Neuronal stem cell (in vitro differentiated cells): ENCODE measurements at regions not wholly inside any gene's neighbourhood (a gene's known extent, or its start where the extent isn't known, plus 50 kb on each side); places are given as distances from the start of the nearest gene placed in this dataset.

Experiments used
- DNase-seq: peaks from one replicate; pipeline ENCODE4 v3.0.0-alpha.2; 2013; ENCODE audit warnings: low spot score
- H2AFZ ChIP-seq: one replicate; pipeline ENCODE4 v1.6.1; 2013; ENCODE audit warnings: mild to moderate bottlenecking, low read length, inconsistent platforms
- H2AK5ac ChIP-seq: 2 replicates; pipeline ENCODE4 v1.6.1; 2013; ENCODE audit warnings: low read depth, mild to moderate bottlenecking, inconsistent platforms, low read length, moderate library complexity, mixed read lengths
- H2BK120ac ChIP-seq: 2 replicates; pipeline ENCODE4 v1.6.1; 2013; ENCODE audit warnings: low read depth, mild to moderate bottlenecking, inconsistent platforms, low read length, moderate library complexity, mixed read lengths
- H2BK12ac ChIP-seq: one replicate; pipeline ENCODE4 v1.6.1; 2013; ENCODE audit warnings: low read length, inconsistent platforms
- H2BK15ac ChIP-seq: 2 replicates; pipeline ENCODE4 v1.6.1; 2013; ENCODE audit warnings: mild to moderate bottlenecking, low read length, inconsistent platforms, mixed read lengths
- H2BK5ac ChIP-seq: one replicate; pipeline ENCODE4 v1.6.1; 2013; ENCODE audit warnings: inconsistent platforms, mild to moderate bottlenecking, low read length, moderate library complexity
- H3K14ac ChIP-seq: one replicate; pipeline ENCODE4 v1.6.1; 2013; ENCODE audit warnings: low read length, inconsistent platforms
- H3K18ac ChIP-seq: 2 replicates; pipeline ENCODE4 v1.6.1; 2013; ENCODE audit warnings: low read length, inconsistent platforms
- H3K23ac ChIP-seq: 2 replicates; pipeline ENCODE4 v1.6.1; 2013; ENCODE audit warnings: low read depth, mild to moderate bottlenecking, mixed read lengths, low read length, inconsistent platforms; ENCODE audit not compliant: poor library complexity
- H3K27ac ChIP-seq: replicated peaks from 3 replicates; pipeline ENCODE4 v1.5.1; 2013; ENCODE audit warnings: low read length, inconsistent platforms
- H3K27me3 ChIP-seq, 3 experiments: 2 replicates each; pipeline ENCODE4 v1.6.1; 2013; ENCODE audit warnings: low read length in 3 of 3, mild to moderate bottlenecking in 2 of 3, inconsistent platforms in 1 of 3, low read depth in 1 of 3, mixed read lengths in 1 of 3, moderate library complexity in 1 of 3; ENCODE audit not compliant: control insufficient read depth in 3 of 3, insufficient read depth in 3 of 3
- H3K36me3 ChIP-seq, 2 donors: replicated peaks in 1 of 2; 2 replicates each; pipeline ENCODE4 v1.6.1; 2013; ENCODE audit warnings: low read length in 2 of 2; ENCODE audit not compliant: control insufficient read depth in 2 of 2, insufficient read depth in 2 of 2
- H3K4ac ChIP-seq: 2 replicates; pipeline ENCODE4 v1.6.1; 2013; ENCODE audit warnings: inconsistent platforms, mild to moderate bottlenecking, low read length, moderate library complexity
- H3K4me1 ChIP-seq, 2 donors: 1 replicate in 1 of 2; 2 replicates in 1 of 2; pipeline ENCODE4 v1.6.1; 2013; ENCODE audit warnings: low read length in 2 of 2, low read depth in 1 of 2; ENCODE audit not compliant: control insufficient read depth in 2 of 2, insufficient read depth in 1 of 2
- H3K4me2 ChIP-seq: one replicate; pipeline ENCODE4 v1.6.1; 2013; ENCODE audit warnings: mild to moderate bottlenecking, low read length, inconsistent platforms; ENCODE audit not compliant: insufficient read depth, poor library complexity, severe bottlenecking
- H3K4me3 ChIP-seq, 2 donors: 2 replicates each; pipeline ENCODE4 v1.5.1; 2013; ENCODE audit warnings: low read length in 2 of 2, mild to moderate bottlenecking in 2 of 2, inconsistent platforms in 1 of 2, moderate library complexity in 1 of 2
- H3K79me1 ChIP-seq: one replicate; pipeline ENCODE4 v1.6.1; 2013; ENCODE audit warnings: low read depth, mild to moderate bottlenecking, inconsistent platforms, low read length, moderate library complexity
- H3K9ac ChIP-seq: one replicate; pipeline ENCODE4 v1.6.1; 2013; ENCODE audit warnings: mild to moderate bottlenecking, low read depth, low read length, inconsistent platforms; ENCODE audit not compliant: poor library complexity
- H3K9me3 ChIP-seq, 2 donors: replicated peaks in 1 of 2; 2 replicates each; pipeline versions ENCODE3 to v1.6.1; 2013; ENCODE audit warnings: low read length in 2 of 2, mild to moderate bottlenecking in 2 of 2, inconsistent platforms in 1 of 2, low read depth in 1 of 2, mixed read lengths in 1 of 2, moderate library complexity in 1 of 2; ENCODE audit not compliant: control insufficient read depth in 2 of 2, insufficient read depth in 1 of 2
- H4K8ac ChIP-seq: one replicate; pipeline ENCODE4 v1.6.1; 2013; ENCODE audit warnings: low read depth, mild to moderate bottlenecking, inconsistent platforms, low read length, moderate library complexity
- H4K91ac ChIP-seq: one replicate; pipeline ENCODE4 v1.6.1; 2013; ENCODE audit warnings: low read length, low read depth, mild to moderate bottlenecking, inconsistent platforms; ENCODE audit not compliant: poor library complexity
- WGBS, 2 donors: extraction: QIAGEN DNeasy Blood & Tissue Kit; methylation state at CpG; one replicate each; pipeline ENCODE4 v1.1.7; 2013; ENCODE audit warnings: missing lambda C conversion rate in 2 of 2, mixed read lengths in 1 of 2; ENCODE audit not compliant: insufficient read length in 2 of 2, insufficient replicate concordance in 1 of 2; ENCODE audit errors: extremely low coverage in 2 of 2; 5-methylcytosine and 5-hydroxymethylcytosine counted together

DNA sequence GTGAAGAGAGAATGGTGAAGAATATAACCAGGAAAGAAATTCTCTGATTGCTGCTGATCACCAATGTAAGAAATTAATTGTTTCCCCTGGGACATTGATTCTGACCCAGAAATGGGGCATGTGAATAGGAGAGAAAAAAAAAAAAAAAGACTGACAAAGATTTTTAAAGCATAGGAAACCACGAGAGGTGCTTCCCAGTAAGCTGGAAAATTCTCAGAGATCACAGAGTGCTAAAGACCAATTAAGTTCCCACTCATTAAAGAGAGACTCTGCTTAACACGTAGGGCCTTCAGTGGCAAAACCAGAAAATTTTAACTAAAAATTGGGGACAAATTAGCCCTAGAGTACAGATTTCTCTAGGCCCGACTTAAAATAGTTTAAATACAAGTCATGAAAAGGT is 604.4 kb downstream of the ARAP2 start:
- no peak overlapping the region for H2BK12ac ChIP-seq
- H3K79me1 ChIP-seq: no peaks in the 10 kb centered on the region
- no peak overlapping the region for H3K4me2 ChIP-seq
- no peak overlapping the region for H3K9ac ChIP-seq
- H3K36me3 ChIP-seq: no peaks in the 10 kb centered on the region
- no peak overlapping the region for H2BK15ac ChIP-seq
- no peak overlapping the region for H3K4me3 ChIP-seq
- no peak overlapping the region for H3K27ac ChIP-seq
- no peak overlapping the region for H3K14ac ChIP-seq
- no peak overlapping the region for H2BK120ac ChIP-seq
- no peak overlapping the region for H2BK5ac ChIP-seq
- H3K4me1 ChIP-seq: no peaks in the 10 kb centered on the region
- H4K8ac ChIP-seq: no peak overlapping the region
- no peak overlapping the region for H3K4ac ChIP-seq
- no peak overlapping the region for H2AK5ac ChIP-seq
- WGBS, 2 donors: no CpG with 5 or more reads among the region's 3 CpGs
- H3K23ac ChIP-seq: no peak overlapping the region
- no peaks in the 10 kb centered on the region for H3K9me3 ChIP-seq
- no peak overlapping the region for H3K18ac ChIP-seq
- no peak for DNase-seq
- H3K27me3 ChIP-seq: no peaks in the 10 kb centered on the region
- H4K91ac ChIP-seq: no peak overlapping the region
- H2AFZ ChIP-seq: no peak overlapping the region

DNA sequence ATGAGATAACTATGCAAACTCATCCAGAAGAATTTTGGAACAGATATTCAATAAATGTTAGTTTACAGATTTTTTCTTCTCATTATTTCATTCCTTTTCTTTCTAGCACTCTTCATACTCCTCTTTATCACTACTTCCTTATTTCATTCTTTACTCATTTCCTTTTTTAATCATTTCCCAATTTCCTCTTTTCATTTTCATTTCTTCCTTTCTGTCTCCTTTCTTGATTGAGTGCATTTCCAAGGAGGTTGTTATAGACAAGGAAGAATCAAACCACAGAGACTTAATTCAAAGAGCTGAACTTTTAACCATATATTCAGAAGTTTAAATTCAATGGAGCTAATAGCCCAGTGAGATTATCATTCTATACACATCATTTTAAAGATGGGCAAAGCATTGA is 600.7 kb downstream of the ARAP2 start:
- H3K18ac ChIP-seq: no peak overlapping the region
- H4K8ac ChIP-seq: no peak overlapping the region
- no peak overlapping the region for H3K4me3 ChIP-seq
- no peaks in the 10 kb centered on the region for H3K4me1 ChIP-seq
- no peaks in the 10 kb centered on the region for H3K79me1 ChIP-seq
- H3K9me3 ChIP-seq: no peaks in the 10 kb centered on the region
- H3K4me2 ChIP-seq: no peak overlapping the region
- H4K91ac ChIP-seq: no peak overlapping the region
- H2BK15ac ChIP-seq: no peak overlapping the region
- no peak overlapping the region for H3K14ac ChIP-seq
- no peak overlapping the region for H2AFZ ChIP-seq
- no peak overlapping the region for H3K23ac ChIP-seq
- no peak for DNase-seq
- H2AK5ac ChIP-seq: no peak overlapping the region
- no peak overlapping the region for H3K9ac ChIP-seq
- no peaks in the 10 kb centered on the region for H3K36me3 ChIP-seq
- H2BK120ac ChIP-seq: no peak overlapping the region
- no peak overlapping the region for H2BK12ac ChIP-seq
- no peak overlapping the region for H3K4ac ChIP-seq
- no peak overlapping the region for H2BK5ac ChIP-seq
- no peak overlapping the region for H3K27ac ChIP-seq
- H3K27me3 ChIP-seq: no peaks in the 10 kb centered on the region

DNA sequence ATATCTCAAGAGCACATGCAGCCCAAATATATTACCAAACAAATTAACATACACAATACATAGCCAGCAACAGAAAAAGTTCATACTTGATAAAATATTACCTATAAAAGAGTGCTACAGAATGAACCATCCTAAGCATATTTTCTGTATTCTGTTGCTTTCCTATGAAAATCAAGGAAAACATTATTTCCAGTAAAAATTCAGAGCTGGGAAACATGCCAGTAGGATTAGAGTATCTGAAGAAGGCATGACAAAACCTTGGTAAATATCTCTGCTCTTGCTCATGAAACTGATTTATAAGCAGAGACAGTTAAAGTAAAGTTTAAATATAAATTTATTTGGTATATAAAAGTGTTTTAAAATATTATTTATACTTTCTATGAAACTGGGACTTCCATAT is 599.7 kb downstream of the ARAP2 start:
- no peak for DNase-seq
- Histone ChIP-seq H2BK15ac (no peak overlapping the region), H3K79me1 (no peaks in the 10 kb centered on the region), H4K8ac (no peak overlapping the region), H3K4me3 (no peak overlapping the region), H3K9me3 (no peaks in the 10 kb centered on the region), H3K18ac (no peak overlapping the region), H3K14ac (no peak overlapping the region), H3K36me3 (no peaks in the 10 kb centered on the region), H3K4me1 (no peaks in the 10 kb centered on the region), H3K23ac (no peak overlapping the region), H3K9ac (no peak overlapping the region), H2AK5ac (no peak overlapping the region), H4K91ac (no peak overlapping the region), H3K4me2 (no peak overlapping the region), H3K27me3 (no peaks in the 10 kb centered on the region), H2BK120ac (no peak overlapping the region), H2BK5ac (no peak overlapping the region), H3K27ac (no peak overlapping the region), H2BK12ac (no peak overlapping the region), H2AFZ (no peak overlapping the region), H3K4ac (no peak overlapping the region)

DNA sequence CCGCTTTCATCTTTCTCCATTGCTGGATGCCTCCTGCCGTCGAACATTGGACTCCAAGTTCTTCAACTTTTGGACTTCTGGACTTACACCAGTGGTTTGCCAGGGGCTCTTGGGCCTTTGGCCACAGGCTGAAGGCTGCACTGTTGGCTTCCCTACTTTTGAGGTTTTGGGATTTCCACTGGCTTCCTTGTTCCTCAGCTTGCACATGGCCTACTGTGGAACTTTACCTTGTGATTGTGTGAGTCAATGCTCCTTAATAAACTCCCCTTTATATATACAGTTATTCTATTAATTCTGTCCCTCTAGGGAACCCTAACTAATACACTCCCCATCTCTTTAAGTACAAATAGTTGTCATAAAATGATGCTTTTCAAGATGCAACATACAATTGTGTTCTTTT is 595.3 kb downstream of the ARAP2 start:
- Histone ChIP-seq H2BK120ac (no peak overlapping the region), H3K9me3 (no peaks in the 10 kb centered on the region), H2AFZ (no peak overlapping the region), H3K4ac (no peak overlapping the region), H3K23ac (no peak overlapping the region), H2BK12ac (no peak overlapping the region), H2AK5ac (no peak overlapping the region), H3K9ac (no peak overlapping the region), H3K36me3 (no peaks in the 10 kb centered on the region), H3K4me3 (no peak overlapping the region), H3K14ac (no peak overlapping the region), H3K4me2 (no peak overlapping the region), H4K91ac (no peak overlapping the region), H4K8ac (no peak overlapping the region), H3K79me1 (no peaks in the 10 kb centered on the region), H2BK15ac (no peak overlapping the region), H3K4me1 (no peaks in the 10 kb centered on the region), H3K27ac (no peak overlapping the region), H3K27me3 (no peaks in the 10 kb centered on the region), H2BK5ac (no peak overlapping the region), H3K18ac (no peak overlapping the region)
- no CpG with 5 or more reads among the region's 3 CpGs for WGBS, 2 donors
- DNase-seq: no peak
